HG03066 (cell line): ENCODE measurements at regions not wholly inside any gene's neighbourhood (a gene's known extent, or its start where the extent isn't known, plus 50 kb on each side); places are given as distances from the start of the nearest gene placed in this dataset.

Experiments used
- ATAC-seq: cut with Tn5 transposase; IDR thresholded peaks from one replicate; pipeline ENCODE4 v1.9.1; 2021; ENCODE audit warnings: low read depth; ENCODE audit not compliant: unreplicated experiment

GRCh38 chr6:133748628-133749027 is 140.3 kb upstream of the TCF21 start:
- no peak for ATAC-seq

GRCh38 chr6:133749427-133749826 is 139.5 kb upstream of the TCF21 start:
- ATAC-seq, result no peak

GRCh38 chr6:133752129-133752528 is 136.8 kb upstream of the TCF21 start:
- no peak for ATAC-seq

GRCh38 chr6:133753756-133754155 is 135.2 kb upstream of the TCF21 start:
- ATAC-seq, result no peak

- no peak for ATAC-seq
Measured at GRCh38 chr6:133754298-133754697, 134.6 kb upstream of the TCF21 start.

- ATAC-seq, result no peak
Measured at GRCh38 chr6:133756078-133756695, 132.7 kb upstream of the TCF21 start.

- no peak for ATAC-seq
Measured at GRCh38 chr6:133757335-133757734, 131.6 kb upstream of the TCF21 start.

- ATAC-seq, result no peak
Measured at GRCh38 chr6:133758815-133759335, 130.0 kb upstream of the TCF21 start.

GRCh38 chr6:133759524-133759923 is 129.4 kb upstream of the TCF21 start:
- no peak for ATAC-seq

- no peak for ATAC-seq
Measured at GRCh38 chr6:133761706-133762105, 127.2 kb upstream of the TCF21 start.

GRCh38 chr6:133764008-133764753 is 124.7 kb upstream of the TCF21 start:
- ATAC-seq, result no peak

- ATAC-seq, result no peak
Measured at GRCh38 chr6:133764754-133765208, 124.1 kb upstream of the TCF21 start.

GRCh38 chr6:133767357-133767970 is 121.4 kb upstream of the TCF21 start:
- no peak for ATAC-seq

- no peak for ATAC-seq
Measured at GRCh38 chr6:133768656-133769295, 120.1 kb upstream of the TCF21 start.

GRCh38 chr6:133769463-133769862 is 119.5 kb upstream of the TCF21 start:
- ATAC-seq, result no peak

- no peak for ATAC-seq
Measured at GRCh38 chr6:133772567-133772966, 116.3 kb upstream of the TCF21 start.

GRCh38 chr6:133773776-133774175 is 115.1 kb upstream of the TCF21 start:
- no peak for ATAC-seq

- no peak for ATAC-seq
Measured at GRCh38 chr6:133774356-133774755, 114.6 kb upstream of the TCF21 start.

GRCh38 chr6:133778414-133779130 is 110.3 kb upstream of the TCF21 start:
- no peak for ATAC-seq

GRCh38 chr6:133779916-133780695 is 108.8 kb upstream of the TCF21 start:
- no peak for ATAC-seq
